ENCODE measurements at regions not wholly inside any gene's neighbourhood (a gene's known extent, or its start where the extent isn't known, plus 50 kb on each side); places are given as distances from the start of the nearest gene placed in this dataset.

GRCh38 chr17:65444049-65444448 lies 117.4 kb downstream of the AXIN2 start:
- no peak for DNase-seq (ENCODE audit: low read depth)

- no peak for DNase-seq (ENCODE audit: low read depth)
These were observed 118.8 kb downstream of the AXIN2 start for GRCh38 chr17:65442691-65443090.

- DNase-seq (ENCODE audit: low read depth) = no peak
These were observed 119.2 kb downstream of the AXIN2 start for GRCh38 chr17:65442250-65442649.

- no peak for DNase-seq (ENCODE audit: low read depth)
These were observed 120.3 kb downstream of the AXIN2 start for GRCh38 chr17:65441053-65441605.

- DNase-seq (ENCODE audit: low read depth) = no peak
These were observed 122.6 kb downstream of the AXIN2 start for GRCh38 chr17:65438708-65439294.

DNA sequence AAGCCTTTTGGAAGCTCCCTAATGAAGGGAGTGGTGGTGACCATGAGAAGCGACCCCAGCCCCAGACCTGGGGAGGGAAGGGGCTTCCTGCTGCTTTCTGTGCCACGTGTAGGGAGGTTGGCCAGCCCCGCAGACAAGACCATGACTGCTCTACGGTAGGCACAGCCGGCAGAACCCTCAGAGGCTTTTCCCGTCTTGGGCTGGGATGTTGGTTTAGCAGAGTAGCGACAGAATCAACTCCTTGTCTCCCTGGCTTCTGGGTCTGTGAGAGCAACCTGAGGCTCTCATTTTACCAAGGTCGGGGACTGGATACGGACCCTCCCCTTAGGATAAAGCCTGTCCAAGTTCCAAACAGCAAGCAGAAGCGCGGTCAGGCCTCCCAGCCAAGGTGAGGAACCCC lies 123.3 kb downstream of the AXIN2 start:
- DNase-seq (ENCODE audit: low read depth) = no peak

DNA sequence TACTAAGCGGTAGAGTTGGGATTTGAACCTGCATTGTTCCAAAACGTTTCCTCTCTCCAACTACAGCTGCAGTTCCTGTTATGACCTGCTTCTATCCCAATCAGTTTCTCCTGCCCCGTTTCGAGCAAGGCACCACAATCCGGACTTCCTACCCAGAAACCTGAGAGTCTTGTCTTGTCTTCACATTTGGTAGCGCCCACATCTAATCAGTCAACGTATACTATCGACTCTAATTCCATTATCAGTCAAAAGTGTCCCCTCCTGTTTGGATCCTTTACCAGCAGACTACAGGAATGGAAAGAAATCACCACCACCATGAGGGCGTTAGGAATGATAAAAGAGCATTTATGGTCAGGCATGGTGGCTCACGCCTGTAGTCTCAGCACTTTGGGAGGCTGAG lies 124.6 kb downstream of the AXIN2 start:
- no peak for DNase-seq (ENCODE audit: low read depth)

DNA sequence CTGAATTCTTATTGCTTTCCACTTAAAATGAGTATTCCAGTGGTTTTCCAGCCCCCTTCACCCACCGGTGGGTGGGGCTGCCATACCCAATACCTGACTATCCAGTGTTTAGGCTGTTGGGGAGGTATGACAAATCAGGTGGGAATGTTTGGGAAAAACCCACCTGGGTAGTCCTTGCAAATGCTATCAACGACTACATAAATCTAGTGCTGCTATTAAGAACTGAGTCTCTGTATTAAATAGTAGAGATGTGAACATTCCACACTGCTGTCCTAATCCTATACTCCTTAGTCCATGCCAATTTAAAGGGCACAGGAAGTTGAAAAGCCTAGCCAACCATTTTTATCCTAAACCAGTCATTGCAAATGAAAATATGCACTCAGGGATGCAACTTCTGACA lies 126.6 kb downstream of the AXIN2 start:
- DNase-seq (ENCODE audit: low read depth) = no peak

- no peak for DNase-seq (ENCODE audit: low read depth)
These were observed 127.2 kb downstream of the AXIN2 start for GRCh38 chr17:65434251-65434650.

DNA sequence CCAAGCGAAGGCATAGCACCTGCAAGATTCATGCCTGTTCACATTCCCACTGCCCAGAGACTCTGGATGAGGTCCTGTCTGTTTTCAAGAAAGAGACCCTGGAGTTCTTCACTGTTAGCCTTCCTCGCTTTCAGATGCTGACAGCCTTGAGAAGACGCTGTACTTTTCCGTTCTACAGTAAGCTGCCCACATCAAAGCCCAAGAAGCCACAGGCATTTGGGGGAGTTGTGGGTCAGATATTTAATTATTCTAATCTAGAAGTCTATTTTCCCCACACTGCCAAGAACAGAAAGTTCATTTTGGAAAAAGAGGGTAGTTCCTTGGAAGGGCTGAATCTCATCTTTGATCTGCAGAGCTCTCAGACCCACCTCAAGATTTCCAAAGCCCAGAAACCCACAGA lies 127.9 kb downstream of the AXIN2 start:
- DNase-seq (ENCODE audit: low read depth) = no peak

DNA sequence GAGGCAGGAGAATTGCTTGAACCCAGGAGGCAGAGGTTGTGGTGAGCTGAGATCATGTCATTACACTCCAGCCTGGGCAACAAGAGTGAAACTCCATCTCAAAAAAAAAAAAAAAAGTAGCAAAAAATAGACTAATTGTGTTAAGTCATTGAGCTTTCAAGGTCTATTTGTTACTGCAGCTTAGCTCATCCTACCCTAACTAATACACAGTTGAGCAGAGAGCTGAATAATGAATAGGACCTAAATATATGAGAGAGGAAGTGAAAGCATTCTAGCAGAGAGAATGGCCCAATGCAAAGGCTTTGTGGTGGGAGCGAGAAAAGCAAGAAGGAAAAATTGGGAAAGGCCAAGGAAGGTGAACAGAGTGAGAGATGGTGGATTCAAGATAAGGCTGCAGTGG lies 128.3 kb downstream of the AXIN2 start:
- DNase-seq (ENCODE audit: low read depth) = no peak

DNA sequence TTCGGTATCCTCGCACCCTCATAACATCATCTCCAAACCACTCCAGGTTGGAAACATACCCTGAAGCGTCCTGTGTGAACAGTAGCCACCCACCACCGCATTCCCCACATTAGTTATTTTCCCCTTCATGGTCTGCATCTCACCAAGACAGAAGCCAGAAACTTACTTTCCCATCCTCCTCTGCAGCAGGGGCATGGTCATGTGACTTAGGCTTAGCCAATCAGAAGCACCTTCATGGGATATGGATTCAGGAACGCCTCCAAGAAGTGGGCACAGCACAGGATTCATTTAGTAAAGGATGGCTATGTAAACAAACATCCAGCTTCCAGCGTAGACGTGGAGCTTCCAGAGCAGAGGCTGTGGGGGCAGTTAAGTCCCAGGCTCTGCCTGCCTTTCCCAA lies 130.3 kb downstream of the AXIN2 start:
- DNase-seq (ENCODE audit: low read depth) = no peak

- DNase-seq (ENCODE audit: low read depth) = no peak
These were observed 131.1 kb downstream of the AXIN2 start for GRCh38 chr17:65430209-65430833.

DNA sequence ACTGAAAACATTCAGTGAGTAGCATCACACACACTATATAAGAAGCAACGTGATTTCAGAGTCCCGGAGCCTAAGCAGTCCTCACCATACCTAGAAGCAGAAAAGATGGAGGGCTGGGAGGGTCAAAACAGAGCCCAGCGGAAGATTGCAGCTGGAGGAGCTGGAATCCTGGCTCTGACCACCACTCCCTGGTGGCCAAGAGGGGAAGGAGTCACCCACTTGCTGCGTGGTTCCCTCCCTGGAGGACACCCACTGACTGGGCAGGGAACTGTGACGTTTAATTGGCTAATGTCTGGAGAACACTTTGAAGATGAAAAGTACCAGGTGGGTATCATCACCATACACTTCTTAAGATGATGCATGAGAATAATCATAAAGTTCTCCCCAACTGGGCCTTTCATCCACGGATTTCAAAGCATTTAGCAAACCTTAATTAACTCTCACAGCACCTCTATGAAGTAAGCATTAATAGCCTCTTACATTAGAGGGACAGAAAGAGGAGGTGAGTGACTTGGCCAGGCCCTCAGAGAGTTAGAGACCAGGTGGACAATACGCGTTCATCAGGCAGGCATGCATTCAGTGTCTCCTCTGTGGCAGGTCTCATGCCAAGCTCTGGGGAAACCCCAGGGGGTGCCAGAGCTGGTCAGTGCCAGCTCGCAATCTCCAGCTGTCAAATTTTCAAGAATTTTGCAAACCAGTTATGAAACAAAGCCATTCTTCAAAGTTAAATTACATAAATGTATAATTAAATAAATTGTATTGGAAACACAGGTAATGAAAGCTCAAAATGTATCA lies 137.9 kb downstream of the AXIN2 start:
- no peak for DNase-seq (ENCODE audit: low read depth)

- DNase-seq (ENCODE audit: low read depth) = no peak
These were observed 142.8 kb downstream of the AXIN2 start for GRCh38 chr17:65418622-65419021.

- DNase-seq (ENCODE audit: low read depth) = peak; percentile 28
These were observed 143.8 kb downstream of the AXIN2 start for GRCh38 chr17:65417406-65418221.

DNA sequence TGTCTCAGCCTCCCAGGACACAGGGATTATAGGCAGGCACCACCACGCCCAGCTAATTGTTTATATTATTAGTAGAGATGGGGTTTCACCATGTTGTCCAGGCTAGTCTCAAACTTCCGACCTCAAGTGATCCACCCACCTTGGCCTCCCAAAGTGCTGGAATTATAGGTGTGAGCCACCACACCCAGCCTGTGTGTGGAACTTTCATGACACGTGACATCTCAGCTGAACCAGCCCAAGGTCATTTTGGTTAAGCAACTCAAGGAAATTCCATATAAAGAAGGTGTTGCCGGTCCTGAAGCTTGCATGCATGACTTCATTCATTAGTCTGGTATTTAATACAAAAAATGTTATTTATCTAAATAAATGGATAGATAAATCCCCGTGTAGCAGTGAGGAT lies 145.5 kb downstream of the AXIN2 start:
- no peak for DNase-seq (ENCODE audit: low read depth)

DNA sequence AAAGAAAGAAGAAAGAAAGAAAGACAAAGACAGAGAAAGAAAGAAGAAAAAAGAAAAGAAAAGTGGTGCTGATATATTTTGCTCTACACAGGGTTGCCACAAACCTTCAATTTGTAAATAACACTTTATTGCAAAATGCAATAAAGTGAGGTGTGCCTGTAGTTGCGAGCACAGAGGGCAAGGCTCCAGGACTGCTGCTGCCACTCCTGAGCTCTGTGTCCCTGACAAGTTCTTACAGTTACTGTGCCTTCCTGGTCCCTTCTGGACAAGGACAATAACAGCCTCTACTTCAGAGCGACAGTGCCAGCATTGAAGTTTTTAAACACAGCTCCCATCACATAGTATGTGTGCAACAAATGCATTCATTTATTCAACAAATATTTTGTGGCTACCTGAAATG lies 148.1 kb downstream of the AXIN2 start:
- DNase-seq (ENCODE audit: low read depth) = no peak

DNA sequence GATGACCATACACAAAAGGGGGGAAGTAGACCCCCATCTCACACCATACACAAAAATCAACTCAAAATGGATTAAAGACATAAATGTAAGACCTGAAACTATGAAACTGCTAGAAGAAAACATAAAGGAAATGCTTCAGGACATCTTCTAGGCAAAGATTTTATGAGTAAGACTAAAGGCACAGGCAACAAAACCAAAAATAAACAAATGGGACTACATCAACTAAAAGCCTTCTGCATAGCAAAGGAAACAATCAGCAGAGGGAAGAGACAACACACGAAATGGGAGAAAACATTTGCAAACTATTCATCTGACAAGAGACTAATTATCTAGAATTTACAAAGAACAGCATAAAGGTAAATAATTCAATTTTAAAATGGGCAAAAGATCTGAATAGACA lies 152.1 kb downstream of the AXIN2 start:
- no peak for DNase-seq (ENCODE audit: low read depth)

DNA sequence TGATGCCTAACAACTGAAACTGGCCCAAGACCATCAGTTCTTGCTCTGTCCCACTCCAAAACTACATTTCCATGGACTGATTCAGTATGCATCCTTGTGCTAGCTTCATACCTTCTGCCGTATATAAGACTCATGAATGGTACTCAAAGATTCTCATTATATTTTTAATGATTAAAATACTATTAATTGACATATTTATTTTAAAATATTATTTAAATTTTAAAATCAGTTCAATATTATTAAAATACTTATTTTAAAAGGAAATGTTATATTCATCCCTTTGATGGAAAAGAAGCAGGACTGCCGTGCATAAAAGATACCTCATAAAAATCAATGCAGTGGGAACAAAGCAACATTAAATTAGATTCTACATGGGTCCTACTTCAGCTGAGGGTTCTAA lies 153.4 kb downstream of the AXIN2 start:
- no peak for DNase-seq (ENCODE audit: low read depth)

DNA sequence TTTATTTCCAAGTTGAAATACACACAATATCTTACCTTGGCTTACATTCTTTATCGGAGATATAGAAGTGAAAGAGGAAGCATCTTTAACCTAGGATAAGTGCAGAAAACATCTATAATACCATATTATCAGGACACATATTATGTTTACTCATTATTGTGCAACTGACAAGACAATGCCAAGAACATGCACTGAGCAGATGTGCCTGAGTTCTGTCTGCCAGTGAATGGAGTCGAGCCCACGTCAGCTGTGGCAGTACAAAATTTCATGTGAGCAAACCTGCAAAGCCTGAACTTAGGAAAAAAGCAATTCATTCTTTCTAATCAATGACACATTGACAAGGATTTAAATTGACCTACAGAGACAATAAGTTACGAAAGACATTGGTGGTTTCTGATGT lies 154.4 kb downstream of the AXIN2 start:
- no peak for DNase-seq (ENCODE audit: low read depth)

- DNase-seq (ENCODE audit: low read depth) = no peak
These were observed 154.9 kb downstream of the AXIN2 start for GRCh38 chr17:65406552-65406951.

All from fibroblast of the conjunctiva (primary cell).